ENCODE measurements at regions not wholly inside any gene's neighbourhood (a gene's known extent, or its start where the extent isn't known, plus 50 kb on each side); places are given as distances from the start of the nearest gene placed in this dataset.

- TF ChIP-seq EZH2 (IDR thresholded peaks at IDR 0.05; ENCODE audit: borderline replicate concordance) (no peak), EZH2phosphoT487 (IDR thresholded peaks at IDR 0.05; ENCODE audit: low read depth, severe bottlenecking, unreplicated experiment) (no peak), CTCF (IDR thresholded peaks at IDR 0.05; ENCODE audit: poor library complexity) (no peak)
Observed at GRCh38 chr16:86886651-86887050, 308.3 kb downstream of the FOXL1 start.

All from hepatocyte (in vitro differentiated cells).